ENCODE measurements at regions not wholly inside any gene's neighbourhood (a gene's known extent, or its start where the extent isn't known, plus 50 kb on each side); places are given as distances from the start of the nearest gene placed in this dataset.

DNA sequence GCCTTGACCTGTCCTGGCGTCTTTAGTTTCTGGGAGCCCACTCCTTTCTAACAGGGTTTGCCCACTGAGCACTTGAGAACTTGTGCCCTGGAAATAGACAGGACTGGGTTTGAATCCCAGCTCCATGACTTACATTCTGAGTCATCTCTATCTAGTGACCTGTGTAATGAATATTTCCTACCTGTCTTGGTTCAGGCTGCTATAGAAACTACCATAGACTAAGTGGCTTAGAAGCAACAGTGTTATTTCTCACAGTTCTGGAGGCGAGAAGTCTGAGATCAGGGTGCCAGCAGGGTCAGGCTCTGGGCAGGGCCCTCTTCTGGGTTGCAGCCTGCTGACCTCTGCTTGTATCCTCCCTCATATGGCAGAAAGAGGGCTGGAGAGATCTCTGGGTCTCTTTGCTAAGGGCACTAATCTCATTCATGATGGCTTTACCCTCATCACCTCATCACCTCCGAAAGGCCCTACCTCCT lies 110.7 kb upstream of the DHX40 start:
- Histone ChIP-seq H2AFZ (ENCODE audit: low read length) (no peak overlapping the region), H2BK15ac (ENCODE audit: low read depth, low read length) (no peak overlapping the region)
- WGBS (ENCODE audit: extremely low coverage, insufficient read length, low lambda C conversion rate) = no CpG with 5 or more reads among the region's 3 CpGs

More for the DNA sequence above, 110.7 kb upstream of the DHX40 start:
- no peak overlapping the region for H3K14ac ChIP-seq (ENCODE audit: insufficient read depth, low read length)
- H2BK5ac ChIP-seq (ENCODE audit: insufficient read length, low read length) = no peak overlapping the region
- H3K27ac ChIP-seq (ENCODE audit: insufficient read length, low read depth, low read length) = no peak overlapping the region
- no peaks in the 10 kb centered on the region for H3K27me3 ChIP-seq (ENCODE audit: insufficient read depth, low read length)
- no peaks in the 10 kb centered on the region for H3K79me2 ChIP-seq (ENCODE audit: insufficient read depth, low read length)
- no peaks in the 10 kb centered on the region for H3K23me2 ChIP-seq (ENCODE audit: insufficient read length, low read depth, low read length, poor library complexity, severe bottlenecking)
- TF ChIP-seq, protein P1, sequence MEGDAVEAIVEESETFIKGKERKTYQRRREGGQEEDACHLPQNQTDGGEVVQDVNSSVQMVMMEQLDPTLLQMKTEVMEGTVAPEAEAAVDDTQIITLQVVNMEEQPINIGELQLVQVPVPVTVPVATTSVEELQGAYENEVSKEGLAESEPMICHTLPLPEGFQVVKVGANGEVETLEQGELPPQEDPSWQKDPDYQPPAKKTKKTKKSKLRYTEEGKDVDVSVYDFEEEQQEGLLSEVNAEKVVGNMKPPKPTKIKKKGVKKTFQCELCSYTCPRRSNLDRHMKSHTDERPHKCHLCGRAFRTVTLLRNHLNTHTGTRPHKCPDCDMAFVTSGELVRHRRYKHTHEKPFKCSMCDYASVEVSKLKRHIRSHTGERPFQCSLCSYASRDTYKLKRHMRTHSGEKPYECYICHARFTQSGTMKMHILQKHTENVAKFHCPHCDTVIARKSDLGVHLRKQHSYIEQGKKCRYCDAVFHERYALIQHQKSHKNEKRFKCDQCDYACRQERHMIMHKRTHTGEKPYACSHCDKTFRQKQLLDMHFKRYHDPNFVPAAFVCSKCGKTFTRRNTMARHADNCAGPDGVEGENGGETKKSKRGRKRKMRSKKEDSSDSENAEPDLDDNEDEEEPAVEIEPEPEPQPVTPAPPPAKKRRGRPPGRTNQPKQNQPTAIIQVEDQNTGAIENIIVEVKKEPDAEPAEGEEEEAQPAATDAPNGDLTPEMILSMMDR (conservative IDR thresholded peaks at IDR 0.05) = no peak
- no peaks in the 10 kb centered on the region for H3K4me1 ChIP-seq (ENCODE audit: insufficient read depth, low read length)
- no peak overlapping the region for H2BK20ac ChIP-seq (ENCODE audit: low read depth, low read length, poor library complexity, severe bottlenecking)
- no peak overlapping the region for H2BK12ac ChIP-seq (ENCODE audit: insufficient read length, low read depth, low read length)
- no peak for DNase-seq
- no peak overlapping the region for H3K56ac ChIP-seq (ENCODE audit: insufficient read length, low read depth, low read length)
- H3K27ac Mint-ChIP-seq = no peak overlapping the region; a peak in 1 of 7 replicates
- H3K36me3 Mint-ChIP-seq (ENCODE audit: insufficient read depth in 1 of 3, low read depth in 3 of 3) = no peaks in the 10 kb centered on the region
- H3K4me3 Mint-ChIP-seq = no peak overlapping the region
- no peak overlapping the region for H3K9ac ChIP-seq (ENCODE audit: extremely low read depth, insufficient read length, low read length)
- no peak overlapping the region for H2AK5ac ChIP-seq (ENCODE audit: insufficient read length, low read length)
- H3K9me3 ChIP-seq (ENCODE audit: control insufficient read depth, low read depth, low read length) = no peaks in the 10 kb centered on the region
- H3K23ac ChIP-seq (ENCODE audit: insufficient read length, low read depth, low read length) = no peak overlapping the region
- no peaks in the 10 kb centered on the region for H3K79me1 ChIP-seq (ENCODE audit: insufficient read depth, low read depth, low read length, poor library complexity, severe bottlenecking)
- H4K91ac ChIP-seq (ENCODE audit: insufficient read length, low read depth, low read length) = no peak overlapping the region
- 0 out of 4 replicates have a peak, but pooled peaks cover 0 to 4% of the 10 kb centered on the region in 2 experiments for H3K4me1 Mint-ChIP-seq
- no peak overlapping the region for H3K4me2 ChIP-seq (ENCODE audit: insufficient read depth, insufficient read length, low read length)
- H3K9me3 Mint-ChIP-seq = no peaks in the 10 kb centered on the region
- no peak overlapping the region for H3T11ph ChIP-seq (ENCODE audit: low read length)
- H3K27me3 Mint-ChIP-seq (ENCODE audit: low read depth) = no peaks in the 10 kb centered on the region; the same call in none of the 2 replicates
- H2BK120ac ChIP-seq (ENCODE audit: low read depth, low read length, poor library complexity, severe bottlenecking) = no peak overlapping the region
- H4K5ac ChIP-seq (ENCODE audit: insufficient read length, low read depth, low read length) = no peak overlapping the region
- H4K20me1 ChIP-seq (ENCODE audit: control insufficient read depth, insufficient read depth, insufficient read length) = no peaks in the 10 kb centered on the region
- no peak overlapping the region for H3K4ac ChIP-seq (ENCODE audit: low read depth, low read length)
- H3K18ac ChIP-seq (ENCODE audit: insufficient read length, low read depth, low read length) = no peak overlapping the region
- H4K8ac ChIP-seq (replicated peaks; ENCODE audit: insufficient read length, low read depth, low read length) = no peak overlapping the region
